Head of caudate nucleus (tissue), 42 donors: ENCODE measurements at regions not wholly inside any gene's neighbourhood (a gene's known extent, or its start where the extent isn't known, plus 50 kb on each side); places are given as distances from the start of the nearest gene placed in this dataset.

Source experiments
- DNase-seq, 42 donors: peaks; one replicate each; pipeline versions ENCODE4 v3.0.0 to v3.0.0-alpha.2; 2020 to 2021; ENCODE audit warnings: mixed read lengths in 7 of 42
- intact Hi-C: fragments of 100-400 bp; cut with DNase I; formaldehyde crosslinking; loops from one replicate; pipeline ENCODE4 v1.15.0; 2022

- intact Hi-C loops, result no loop called here
- DNase-seq, result no peak
These were observed 250.7 kb upstream of the MYOCD start for GRCh38 chr17:12415031-12415430.

GRCh38 chr17:12421077-12421476, 244.6 kb upstream of the MYOCD start:
- no peak for DNase-seq
- intact Hi-C loops, result no loop called here

DNA sequence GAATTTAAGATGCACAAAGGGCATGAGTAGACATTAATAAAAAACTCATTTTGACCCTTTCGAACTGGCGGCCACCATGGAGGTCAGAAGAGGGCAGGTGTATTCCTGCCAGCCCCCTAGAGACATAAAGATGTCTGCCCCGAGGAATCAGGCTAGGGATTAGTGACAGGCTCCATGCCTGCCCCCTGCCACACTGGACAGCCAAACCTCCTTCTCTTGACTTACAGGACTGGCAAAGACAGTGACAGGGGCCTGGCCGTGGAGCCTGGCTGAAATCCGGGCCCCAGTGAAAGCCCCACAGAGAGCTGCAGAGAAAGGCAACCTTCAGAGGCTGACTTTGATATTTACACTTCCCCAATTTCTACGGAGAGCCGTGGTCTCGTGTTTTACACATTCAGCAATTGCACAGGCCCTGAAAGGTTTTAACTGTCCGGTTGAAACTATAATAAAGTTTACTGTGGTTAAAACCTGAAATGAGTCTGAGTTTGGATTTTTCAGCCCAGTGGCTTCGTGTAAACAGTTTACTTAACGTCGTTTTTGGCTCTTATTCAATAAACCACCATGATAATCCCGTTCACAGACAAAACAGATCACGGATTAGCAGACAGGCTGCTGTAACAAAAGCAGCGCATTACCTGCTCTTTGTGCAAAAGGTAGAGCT, 243.9 kb upstream of the MYOCD start:
- intact Hi-C loops, result no loop called here
- DNase-seq, result no peak

DNA sequence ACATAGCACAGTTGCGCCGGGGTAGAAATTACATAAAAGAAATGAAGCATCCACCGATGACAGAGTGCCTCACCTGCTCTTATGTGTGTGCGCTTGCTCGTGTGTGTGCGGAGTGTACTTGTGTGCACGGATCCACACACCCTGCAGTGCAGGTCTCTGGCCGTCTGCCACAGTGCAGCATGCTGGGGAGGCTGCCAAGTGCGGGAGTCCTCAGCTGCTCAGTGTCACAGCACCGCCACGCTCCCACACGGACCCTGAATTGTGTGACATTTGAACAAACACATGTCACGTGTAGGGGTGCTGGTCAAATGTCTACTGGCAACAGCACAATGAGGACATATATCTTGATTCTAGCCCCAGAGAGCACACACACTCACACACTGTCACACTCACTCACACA, 243.0 kb upstream of the MYOCD start:
- intact Hi-C loops, result no loop called here
- DNase-seq, result peak in 12 of 42 donors; percentile 3 to 48 (median 16)

GRCh38 chr17:12423337-12423736, 242.4 kb upstream of the MYOCD start:
- intact Hi-C loops, result no loop called here
- no peak for DNase-seq

DNA sequence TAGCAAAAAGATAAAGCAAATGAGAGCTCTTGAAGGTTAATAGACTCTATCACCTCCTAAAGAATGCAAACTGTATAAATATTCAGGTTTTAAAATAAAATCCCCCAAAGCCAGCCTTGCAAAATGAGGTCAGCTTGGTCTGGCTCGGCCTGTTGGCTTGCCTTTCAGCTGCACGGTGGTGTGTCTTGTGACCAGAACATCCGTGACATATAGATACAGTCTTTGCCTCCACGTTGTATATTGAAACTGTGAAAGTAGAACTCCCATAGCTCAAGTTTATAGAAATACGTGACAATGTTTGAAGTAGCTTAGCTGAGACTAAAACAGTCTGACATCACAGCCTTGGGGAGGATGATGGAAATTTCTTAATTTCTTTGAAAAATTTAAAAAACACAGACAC, 236.6 kb upstream of the MYOCD start:
- DNase-seq, result no peak

DNA sequence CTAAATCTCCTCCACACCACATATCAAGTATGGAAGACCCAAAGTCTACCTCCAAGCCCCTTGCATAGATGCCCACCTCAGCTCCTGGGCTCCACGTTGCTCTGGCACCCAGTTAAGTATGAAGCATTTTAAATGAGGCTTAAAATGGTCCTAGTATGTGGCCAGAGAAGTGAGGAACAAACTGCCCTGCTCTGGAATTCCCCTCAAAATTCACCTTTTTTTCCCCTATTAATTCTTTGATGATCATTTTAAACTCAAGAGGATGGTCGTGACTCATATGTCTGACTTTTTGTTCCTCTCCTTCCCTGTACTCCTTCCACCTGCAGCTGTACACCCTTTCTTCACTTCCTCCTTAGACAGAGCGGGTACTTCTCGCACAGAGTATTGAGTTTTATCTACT, 234.5 kb upstream of the MYOCD start:
- intact Hi-C loops, result no loop called here

More for the DNA sequence above, 236.6 kb upstream of the MYOCD start:
- intact Hi-C loops, result no loop called here

DNA sequence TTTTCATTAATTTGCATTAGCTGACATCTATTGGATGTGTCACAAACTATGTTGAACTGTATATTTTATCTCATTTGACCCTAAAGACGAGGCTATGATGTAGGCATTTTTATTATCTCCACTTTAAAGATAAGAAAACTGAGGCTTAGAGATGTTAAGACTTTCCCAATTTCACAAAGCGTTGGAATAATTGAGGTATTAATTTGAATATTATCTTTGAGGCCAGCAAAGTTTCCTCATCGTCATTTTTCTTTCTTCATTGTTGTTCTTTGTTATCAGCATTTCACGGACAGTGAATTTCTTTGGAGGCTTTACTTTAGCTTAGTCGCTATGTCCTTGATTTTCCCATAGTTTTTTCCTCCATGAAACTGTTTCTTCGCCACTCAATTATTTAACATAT, 227.5 kb upstream of the MYOCD start:
- intact Hi-C loops, result no loop called here
- DNase-seq, result no peak

More for the DNA sequence above, 234.5 kb upstream of the MYOCD start:
- DNase-seq, result no peak

DNA sequence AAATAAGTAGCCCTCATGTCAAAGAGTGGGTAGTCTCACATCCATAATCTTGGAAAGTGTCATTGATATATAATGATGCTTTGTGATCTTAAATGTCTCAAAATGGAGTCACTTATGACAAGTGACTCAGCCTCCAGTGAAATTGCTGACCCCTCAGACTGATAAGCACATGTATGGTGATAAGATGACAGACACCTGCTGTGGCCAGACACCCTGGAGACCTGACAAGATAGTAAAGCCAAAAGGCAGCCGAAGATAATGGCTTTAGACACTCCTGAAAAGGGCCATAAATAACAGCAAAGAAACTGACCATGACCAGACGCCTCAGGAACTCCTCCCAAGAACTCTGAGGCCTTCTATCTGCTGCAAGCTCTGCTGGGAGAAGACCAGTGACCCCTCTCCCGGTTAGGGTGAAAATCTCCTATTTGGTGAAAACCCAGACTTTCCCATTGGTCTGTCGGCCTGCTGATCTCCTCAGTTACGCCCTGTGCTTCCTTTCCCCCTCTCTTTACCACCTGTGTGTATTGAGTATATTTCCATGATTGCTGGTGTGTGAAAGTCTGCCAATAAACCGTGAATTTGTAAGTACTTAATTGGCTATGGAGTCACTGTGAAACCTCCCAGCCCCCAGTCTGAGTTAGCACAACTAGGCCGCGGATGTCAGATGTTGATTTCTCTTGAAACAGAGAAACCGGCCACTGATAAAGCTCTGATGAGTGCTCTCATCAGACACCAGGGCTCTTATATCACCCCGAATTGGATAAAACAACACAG, 226.7 kb upstream of the MYOCD start:
- DNase-seq, result no peak
- intact Hi-C loops, result no loop called here

GRCh38 chr17:12445331-12445730, 220.4 kb upstream of the MYOCD start:
- intact Hi-C loops, result no loop called here
- DNase-seq, result no peak

GRCh38 chr17:12457493-12457892, 208.2 kb upstream of the MYOCD start:
- intact Hi-C loops, result no loop called here
- DNase-seq, result no peak

- no peak for DNase-seq
- intact Hi-C loops, result no loop called here
These were observed 206.0 kb upstream of the MYOCD start for GRCh38 chr17:12459736-12460135.

- no peak for DNase-seq
- intact Hi-C loops, result no loop called here
These were observed 202.6 kb upstream of the MYOCD start for GRCh38 chr17:12463102-12463501.

DNA sequence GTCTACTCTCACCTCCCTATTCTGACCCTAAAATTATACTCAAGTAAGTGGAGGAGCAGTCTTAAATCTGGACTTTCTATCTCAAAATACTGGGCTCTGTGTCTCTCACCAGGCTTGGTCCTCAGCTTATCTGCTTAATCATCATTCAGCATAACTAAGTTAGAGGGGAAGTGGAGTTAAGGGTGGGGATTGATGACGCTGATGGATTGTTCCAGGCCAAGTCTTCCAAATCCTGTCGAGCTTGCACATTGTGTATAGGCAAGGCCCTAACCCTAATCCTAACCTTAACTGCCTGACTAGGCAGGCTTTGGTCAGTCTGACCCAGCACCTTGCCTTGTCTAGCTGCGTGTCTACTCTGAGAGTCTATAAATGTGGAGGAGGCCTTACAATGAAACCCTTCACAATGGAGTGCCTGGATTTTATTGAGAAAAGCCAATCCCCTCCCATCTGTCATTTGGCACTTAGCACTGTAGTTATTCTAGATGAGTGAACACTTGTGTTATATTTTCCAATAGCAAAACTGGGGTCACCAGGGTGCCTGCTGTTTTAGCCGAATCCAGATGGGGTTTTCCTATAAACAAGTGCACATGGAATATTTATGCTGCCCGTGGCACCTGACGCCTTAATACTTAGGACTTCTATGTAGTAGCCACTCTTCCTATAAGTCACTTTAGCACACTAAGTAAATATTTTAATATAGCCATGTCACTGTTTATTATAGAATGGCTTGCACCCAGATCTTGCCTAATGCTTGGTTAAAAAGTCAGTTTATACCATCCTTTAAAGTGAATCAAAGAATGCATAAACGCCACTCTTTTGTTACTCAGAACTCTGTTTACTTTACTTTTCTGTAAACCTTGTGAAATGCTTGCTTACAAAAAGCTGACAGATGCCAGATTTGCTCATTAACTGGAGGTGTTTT, 193.2 kb upstream of the MYOCD start:
- no peak for DNase-seq
- intact Hi-C loops, result no loop called here

- intact Hi-C loops, result no loop called here
- no peak for DNase-seq
These were observed 187.4 kb upstream of the MYOCD start for GRCh38 chr17:12478311-12478710.

DNA sequence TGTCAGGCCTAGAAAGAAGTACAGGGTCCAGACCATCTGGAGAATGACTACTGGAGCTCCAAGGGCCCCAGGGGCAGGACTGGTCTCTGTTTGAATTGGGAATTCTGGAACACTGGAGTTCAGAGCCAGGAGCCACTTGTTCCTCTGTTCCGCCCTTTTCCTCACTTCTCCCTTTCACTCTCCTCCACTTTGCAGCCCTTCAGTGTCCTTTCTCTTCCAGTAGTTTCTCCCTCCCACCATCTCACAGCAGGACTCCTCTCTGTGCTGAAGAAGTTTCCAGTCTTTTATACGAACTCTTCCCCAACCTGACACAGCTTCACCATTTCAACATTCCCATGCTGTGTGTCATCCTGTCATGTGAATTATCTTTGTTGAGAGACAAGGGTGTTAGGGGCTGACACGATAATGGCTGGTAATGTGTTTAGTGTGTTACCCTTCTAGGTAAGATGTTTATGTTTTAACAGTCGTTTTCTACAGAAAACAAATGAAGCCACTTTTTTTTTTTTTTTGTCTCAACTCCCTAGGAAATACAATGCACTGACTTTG, 180.3 kb upstream of the MYOCD start:
- no peak for DNase-seq
- intact Hi-C loops, result no loop called here

DNA sequence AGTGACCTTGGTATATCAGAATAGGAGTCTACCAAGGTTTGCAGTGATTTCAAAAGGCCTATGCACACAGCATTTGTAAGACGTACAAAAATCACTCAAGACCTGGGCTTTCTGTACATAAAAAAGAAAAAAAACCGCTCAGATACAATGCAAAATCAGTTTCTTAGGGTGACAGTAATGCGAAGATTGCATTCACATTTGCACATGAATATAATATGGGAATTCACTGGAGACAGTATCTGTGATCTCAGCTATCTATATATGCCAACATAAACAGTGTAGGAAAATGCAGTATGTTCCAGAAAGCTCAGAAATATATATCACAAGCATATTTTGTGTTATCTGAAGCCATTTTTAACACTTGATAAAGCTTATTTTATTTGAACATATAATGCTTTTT, 176.4 kb upstream of the MYOCD start:
- DNase-seq, result no peak

GRCh38 chr17:12492450-12492849, 173.2 kb upstream of the MYOCD start:
- DNase-seq, result no peak
- intact Hi-C loops, result no loop called here

More for the DNA sequence above, 176.4 kb upstream of the MYOCD start:
- intact Hi-C loops, result no loop called here

GRCh38 chr17:12505866-12506265, 159.8 kb upstream of the MYOCD start:
- DNase-seq, result no peak
- intact Hi-C loops, result no loop called here
